GM12874 (cell line): ENCODE measurements at regions not wholly inside any gene's neighbourhood (a gene's known extent, or its start where the extent isn't known, plus 50 kb on each side); places are given as distances from the start of the nearest gene placed in this dataset.

Experiments
- CTCF ChIP-seq: IDR thresholded peaks from 2 replicates; pipeline ENCODE4 v1.5.1; 2011; ENCODE audit warnings: low read depth, mild to moderate bottlenecking, control low read depth, low read length, moderate library complexity; ENCODE audit not compliant: insufficient read depth

GRCh38 chr2:20539133-20539719 lies 92.4 kb downstream of the RHOB start:
- TF ChIP-seq CTCF: no peak

- TF ChIP-seq CTCF: no peak
Measured at GRCh38 chr2:20539776-20540586, 93.1 kb downstream of the RHOB start.

- no peak for TF ChIP-seq CTCF
Measured at GRCh38 chr2:20540587-20541293, 93.9 kb downstream of the RHOB start.

- TF ChIP-seq CTCF: no peak
Measured at GRCh38 chr2:20541294-20541640, 94.4 kb downstream of the RHOB start.

- TF ChIP-seq CTCF: no peak
Measured at GRCh38 chr2:20541651-20542050, 94.8 kb downstream of the RHOB start.

- TF ChIP-seq CTCF: no peak
Measured at GRCh38 chr2:20542269-20542668, 95.4 kb downstream of the RHOB start.

- no peak for TF ChIP-seq CTCF
Measured at GRCh38 chr2:20542746-20543468, 96.0 kb downstream of the RHOB start.
